A549 (cell line): ENCODE measurements at regions not wholly inside any gene's neighbourhood (a gene's known extent, or its start where the extent isn't known, plus 50 kb on each side); places are given as distances from the start of the nearest gene placed in this dataset.

Experiments
- CEBPB ChIP-seq, 2 experiments: fragments of >200 bp in 1 of 2; sonication (Bioruptor Twin) in 1 of 2; formaldehyde crosslinking in 1 of 2; IDR thresholded peaks; 2 replicates each; pipeline ENCODE4 v1.6.1; 2012 to 2016
- CHD4 ChIP-seq: fragments of 200-600 bp; sonication (generic); IDR thresholded peaks from 2 replicates; pipeline ENCODE4 v1.6.1; 2016; ENCODE audit warnings: antibody characterized with exemption, mild to moderate bottlenecking, borderline replicate concordance
- EP300 ChIP-seq, 2 experiments: fragments of >200 bp; sonication (Bioruptor Twin); formaldehyde crosslinking; IDR thresholded peaks; 2 replicates in 1 of 2; 3 replicates in 1 of 2; pipeline ENCODE4 v1.6.1; 2016 to 2017
- FOSB ChIP-seq: fragments of 250-450 bp; sonication (Bioruptor Pico); IDR thresholded peaks from 2 replicates; pipeline ENCODE4 v1.5.0; 2020; ENCODE audit warnings: mild to moderate bottlenecking, moderate library complexity
- JUN ChIP-seq, 2 experiments: fragments of >200 bp; sonication (Bioruptor Twin); formaldehyde crosslinking; IDR thresholded peaks; 2 replicates in 1 of 2; 3 replicates in 1 of 2; pipeline ENCODE4 v1.6.1; 2016 to 2017
- JUNB ChIP-seq: fragments of >200 bp; sonication (Bioruptor Twin); formaldehyde crosslinking; IDR thresholded peaks from 2 replicates; pipeline ENCODE4 v1.6.1; 2016
- MAFK ChIP-seq: fragments of 450-650 bp; IDR thresholded peaks from 2 replicates; pipeline ENCODE4 v1.6.1; 2014; ENCODE audit not compliant: partially characterized antibody
- NR3C1 ChIP-seq: fragments of >200 bp; sonication (Bioruptor Twin); formaldehyde crosslinking; IDR thresholded peaks from 3 replicates; pipeline ENCODE4 v1.6.1; 2017
- POLR2A ChIP-seq: IDR thresholded peaks from 2 replicates; pipeline ENCODE4 v1.6.1; 2012; ENCODE audit warnings: mild to moderate bottlenecking, low read length
- POLR2AphosphoS2 ChIP-seq: conservative IDR thresholded peaks from 2 replicates; pipeline ENCODE4 v1.6.1; 2012; ENCODE audit warnings: low read length, improper control_type of control experiment, inconsistent platforms
- SREBF2 ChIP-seq: fragments of 450-650 bp; IDR thresholded peaks from 2 replicates; pipeline ENCODE4 v1.6.1; 2014; ENCODE audit warnings: mild to moderate bottlenecking, moderate library complexity
- ZC3H11A ChIP-seq: fragments of 450-650 bp; IDR thresholded peaks from 2 replicates; pipeline ENCODE4 v1.6.1; 2014; ENCODE audit warnings: antibody characterized with exemption, mild to moderate bottlenecking
- TF ChIP-seq, protein P1 (sequence below): fragments of >200 bp; sonication (Bioruptor Twin); formaldehyde crosslinking; IDR thresholded peaks from 3 replicates; pipeline ENCODE4 v1.5.1; 2016
- TF ChIP-seq, protein P2 (sequence below): fragments of 200-600 bp; sonication (generic); IDR thresholded peaks from 2 replicates; pipeline ENCODE4 v1.6.1; 2016; ENCODE audit warnings: antibody characterized with exemption, mild to moderate bottlenecking, moderate library complexity

DNA sequence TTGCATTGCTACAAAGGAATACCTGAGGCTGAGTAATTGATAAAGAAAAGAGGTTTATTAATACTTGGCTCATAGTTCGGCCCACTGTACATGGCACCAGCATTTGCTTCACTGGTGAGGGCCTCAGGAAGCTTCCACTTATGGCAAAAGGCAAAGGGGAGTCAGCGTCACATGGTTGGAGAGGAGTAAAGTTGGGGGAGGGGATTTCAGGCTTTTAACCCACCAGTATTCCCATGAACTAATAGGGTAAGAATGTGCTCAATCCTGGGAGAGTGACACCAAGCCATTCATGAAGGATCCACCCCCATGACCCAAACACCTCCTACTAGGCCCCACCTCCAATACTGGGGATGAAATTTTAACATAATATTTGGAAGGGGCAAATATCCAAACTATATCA is 82.5 kb upstream of the MYCBP2 start:
- TF ChIP-seq JUNB (no peak), SREBF2 (no peak), POLR2AphosphoS2 (no peak), EP300 (IDR thresholded peaks at IDR 0.05) (no peak), POLR2A (no peak), CEBPB (IDR thresholded peaks at IDR 0.05) (no peak), ZC3H11A (no peak), CHD4 (no peak), MAFK (no peak), FOSB (no peak), NR3C1 (no peak), JUN (IDR thresholded peaks at IDR 0.05) (no peak)
- TF ChIP-seq, protein P1, sequence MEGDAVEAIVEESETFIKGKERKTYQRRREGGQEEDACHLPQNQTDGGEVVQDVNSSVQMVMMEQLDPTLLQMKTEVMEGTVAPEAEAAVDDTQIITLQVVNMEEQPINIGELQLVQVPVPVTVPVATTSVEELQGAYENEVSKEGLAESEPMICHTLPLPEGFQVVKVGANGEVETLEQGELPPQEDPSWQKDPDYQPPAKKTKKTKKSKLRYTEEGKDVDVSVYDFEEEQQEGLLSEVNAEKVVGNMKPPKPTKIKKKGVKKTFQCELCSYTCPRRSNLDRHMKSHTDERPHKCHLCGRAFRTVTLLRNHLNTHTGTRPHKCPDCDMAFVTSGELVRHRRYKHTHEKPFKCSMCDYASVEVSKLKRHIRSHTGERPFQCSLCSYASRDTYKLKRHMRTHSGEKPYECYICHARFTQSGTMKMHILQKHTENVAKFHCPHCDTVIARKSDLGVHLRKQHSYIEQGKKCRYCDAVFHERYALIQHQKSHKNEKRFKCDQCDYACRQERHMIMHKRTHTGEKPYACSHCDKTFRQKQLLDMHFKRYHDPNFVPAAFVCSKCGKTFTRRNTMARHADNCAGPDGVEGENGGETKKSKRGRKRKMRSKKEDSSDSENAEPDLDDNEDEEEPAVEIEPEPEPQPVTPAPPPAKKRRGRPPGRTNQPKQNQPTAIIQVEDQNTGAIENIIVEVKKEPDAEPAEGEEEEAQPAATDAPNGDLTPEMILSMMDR, result no peak
- TF ChIP-seq, protein P2, sequence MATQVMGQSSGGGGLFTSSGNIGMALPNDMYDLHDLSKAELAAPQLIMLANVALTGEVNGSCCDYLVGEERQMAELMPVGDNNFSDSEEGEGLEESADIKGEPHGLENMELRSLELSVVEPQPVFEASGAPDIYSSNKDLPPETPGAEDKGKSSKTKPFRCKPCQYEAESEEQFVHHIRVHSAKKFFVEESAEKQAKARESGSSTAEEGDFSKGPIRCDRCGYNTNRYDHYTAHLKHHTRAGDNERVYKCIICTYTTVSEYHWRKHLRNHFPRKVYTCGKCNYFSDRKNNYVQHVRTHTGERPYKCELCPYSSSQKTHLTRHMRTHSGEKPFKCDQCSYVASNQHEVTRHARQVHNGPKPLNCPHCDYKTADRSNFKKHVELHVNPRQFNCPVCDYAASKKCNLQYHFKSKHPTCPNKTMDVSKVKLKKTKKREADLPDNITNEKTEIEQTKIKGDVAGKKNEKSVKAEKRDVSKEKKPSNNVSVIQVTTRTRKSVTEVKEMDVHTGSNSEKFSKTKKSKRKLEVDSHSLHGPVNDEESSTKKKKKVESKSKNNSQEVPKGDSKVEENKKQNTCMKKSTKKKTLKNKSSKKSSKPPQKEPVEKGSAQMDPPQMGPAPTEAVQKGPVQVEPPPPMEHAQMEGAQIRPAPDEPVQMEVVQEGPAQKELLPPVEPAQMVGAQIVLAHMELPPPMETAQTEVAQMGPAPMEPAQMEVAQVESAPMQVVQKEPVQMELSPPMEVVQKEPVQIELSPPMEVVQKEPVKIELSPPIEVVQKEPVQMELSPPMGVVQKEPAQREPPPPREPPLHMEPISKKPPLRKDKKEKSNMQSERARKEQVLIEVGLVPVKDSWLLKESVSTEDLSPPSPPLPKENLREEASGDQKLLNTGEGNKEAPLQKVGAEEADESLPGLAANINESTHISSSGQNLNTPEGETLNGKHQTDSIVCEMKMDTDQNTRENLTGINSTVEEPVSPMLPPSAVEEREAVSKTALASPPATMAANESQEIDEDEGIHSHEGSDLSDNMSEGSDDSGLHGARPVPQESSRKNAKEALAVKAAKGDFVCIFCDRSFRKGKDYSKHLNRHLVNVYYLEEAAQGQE, result no peak
